Esophagus squamous epithelium (tissue), 5 donors: ENCODE measurements at regions not wholly inside any gene's neighbourhood (a gene's known extent, or its start where the extent isn't known, plus 50 kb on each side); places are given as distances from the start of the nearest gene placed in this dataset.
"Not testable (repeated sequence)": the region's sequence is repeated elsewhere in the genome, so short reads cannot be mapped to it uniquely, and the experiment has no call there.

Experiments
- DNase-seq: peaks from one replicate; lab custom pipeline; 2025; lab: John Stamatoyannopoulos, UW
- H3K27ac ChIP-seq, 4 donors: fragments of 200-600 bp; sonication (generic); one replicate each; pipeline ENCODE4 v1.5.1; 2016 to 2019; ENCODE audit warnings: mild to moderate bottlenecking in 1 of 4
- H3K27me3 ChIP-seq, 4 donors: fragments of 200-600 bp; sonication (generic); 1 replicate in 3 of 4; 2 replicates in 1 of 4; pipeline versions ENCODE4 v1.5.1 to v1.6.0; 2017 to 2021; ENCODE audit warnings: antibody characterized with exemption in 1 of 4
- H3K36me3 ChIP-seq, 3 donors: fragments of 200-600 bp; sonication (generic); one replicate each; pipeline ENCODE4 v1.5.1; 2016 to 2019
- H3K4me1 ChIP-seq, 3 donors: fragments of 200-600 bp; sonication (generic); one replicate each; pipeline ENCODE4 v1.5.1; 2017 to 2019
- H3K4me3 ChIP-seq, 4 donors: fragments of 200-600 bp; sonication (generic); 1 replicate in 3 of 4; 2 replicates in 1 of 4; pipeline ENCODE4 v1.5.1; 2016 to 2019; ENCODE audit warnings: mild to moderate bottlenecking in 2 of 4, moderate library complexity in 1 of 4
- H3K9me3 ChIP-seq, 3 donors: fragments of 200-600 bp; sonication (generic); one replicate each; pipeline ENCODE4 v1.5.1; 2016 to 2019
- CTCF ChIP-seq, 6 experiments: fragments of 450-650 bp in 4 of 6; fragments of 200-600 bp in 2 of 6; sonication (generic) in 2 of 6; IDR thresholded peaks; one replicate each; pipeline ENCODE4 v1.5.1; 2016 to 2019; ENCODE audit warnings: antibody characterized with exemption in 6 of 6, mild to moderate bottlenecking in 4 of 6, moderate library complexity in 4 of 6
- POLR2A ChIP-seq, 4 donors: fragments of 450-650 bp; IDR thresholded peaks; one replicate each; pipeline ENCODE4 v1.6.1; 2017; ENCODE audit warnings: antibody characterized with exemption in 4 of 4, mild to moderate bottlenecking in 4 of 4, moderate library complexity in 3 of 4
- WGBS, 2 donors: methylation state at CpG; one replicate each; pipeline ENCODE4 v1.1.5; 2018; 5-methylcytosine and 5-hydroxymethylcytosine counted together
- intact Hi-C: fragments of 100-400 bp; cut with DNase I; formaldehyde crosslinking; loops from one replicate; pipeline ENCODE4 v1.15.0; 2022
- donor health status: DM: yes; HTN: yes; CAD: no.

- Histone ChIP-seq H3K4me1 (peaks cover 0 to 18% (median 11%) of the 10 kb centered on the region in 3 donors), H3K9me3 (no peaks in the 10 kb centered on the region), H3K36me3 (no peaks in the 10 kb centered on the region), H3K27me3 (peaks cover 0 to 48% (median 0%) of the 10 kb centered on the region in 4 donors), H3K27ac (peak overlapping the region in 2 of 4 donors; percentile 28 to 44), H3K4me3 (peak overlapping the region in 1 of 4 donors; percentile 15)
- no peak for TF ChIP-seq POLR2A (IDR thresholded peaks at IDR 0.05)
- TF ChIP-seq CTCF (IDR thresholded peaks at IDR 0.05), result no peak
- 0 to 19% methylated on average over 1 to 9 of the region's 10 CpGs for WGBS, 2 donors
- no peak for DNase-seq
- intact Hi-C loops, result no loop called here
These were observed 155.7 kb upstream of the TNRC6C start for GRCh38 chr17:77802811-77803220.

- DNase-seq, result no peak
- WGBS, 2 donors, result 87 to 88% methylated on average over 10 of the region's 10 CpGs
- H3K9me3 ChIP-seq, result no peaks in the 10 kb centered on the region
- H3K27ac ChIP-seq, result no peak overlapping the region
- TF ChIP-seq CTCF (IDR thresholded peaks at IDR 0.05), result no peak
- no peak for TF ChIP-seq POLR2A (IDR thresholded peaks at IDR 0.05)
- intact Hi-C loops, result no loop called here
- H3K36me3 ChIP-seq, result no peaks in the 10 kb centered on the region
- peaks cover 0 to 18% (median 11%) of the 10 kb centered on the region in 3 donors for H3K4me1 ChIP-seq
- H3K27me3 ChIP-seq, result peaks cover 0 to 43% (median 0%) of the 10 kb centered on the region in 4 donors
- no peak overlapping the region for H3K4me3 ChIP-seq
These were observed 154.8 kb upstream of the TNRC6C start for GRCh38 chr17:77803726-77804125.

- DNase-seq, result no peak
- intact Hi-C loops, result no loop called here
- H3K27ac ChIP-seq, result no peak overlapping the region
- H3K4me1 ChIP-seq, result peaks cover 0 to 18% (median 11%) of the 10 kb centered on the region in 3 donors
- H3K4me3 ChIP-seq, result no peak overlapping the region
- H3K36me3 ChIP-seq, result no peaks in the 10 kb centered on the region
- H3K27me3 ChIP-seq, result peaks cover 0 to 43% (median 0%) of the 10 kb centered on the region in 4 donors
- WGBS, 2 donors, result 81 to 86% methylated on average over 15 to 19 of the region's 21 CpGs
- TF ChIP-seq CTCF (IDR thresholded peaks at IDR 0.05), result no peak
- no peak for TF ChIP-seq POLR2A (IDR thresholded peaks at IDR 0.05)
- H3K9me3 ChIP-seq, result no peaks in the 10 kb centered on the region
These were observed 153.6 kb upstream of the TNRC6C start for GRCh38 chr17:77804796-77805426.

GRCh38 chr17:77805970-77806369 lies 152.5 kb upstream of the TNRC6C start:
- H3K36me3 ChIP-seq, intact Hi-C loops, DNase-seq, H3K4me3 ChIP-seq, H3K27ac ChIP-seq, H3K9me3 ChIP-seq: not testable (repeated sequence)
- WGBS, 2 donors, result 60 to 81% methylated on average over 5 to 6 of the region's 6 CpGs
- peaks cover 4 to 28% (median 19%) of the 10 kb centered on the region in 3 donors for H3K4me1 ChIP-seq
- H3K27me3 ChIP-seq, result peaks cover 0 to 38% (median 0%) of the 10 kb centered on the region in 4 donors

- 67 to 73% methylated on average over 6 to 9 of the region's 12 CpGs for WGBS, 2 donors
- Histone ChIP-seq H3K4me1 (peaks cover 14 to 31% (median 25%) of the 10 kb centered on the region in 3 donors), H3K36me3 (no peaks in the 10 kb centered on the region), H3K9me3 (no peaks in the 10 kb centered on the region), H3K27me3 (peaks cover 0 to 31% (median 0%) of the 10 kb centered on the region in 4 donors), H3K4me3 (no peak overlapping the region), H3K27ac (no peak overlapping the region)
- no peak for TF ChIP-seq POLR2A (IDR thresholded peaks at IDR 0.05)
- no peak for TF ChIP-seq CTCF (IDR thresholded peaks at IDR 0.05)
- no peak for DNase-seq
- intact Hi-C loops, result no loop called here
These were observed 151.3 kb upstream of the TNRC6C start for GRCh38 chr17:77807051-77807745.
